ENCODE measurements at regions not wholly inside any gene's neighbourhood (a gene's known extent, or its start where the extent isn't known, plus 50 kb on each side); places are given as distances from the start of the nearest gene placed in this dataset.

- TF ChIP-seq POLR2AphosphoS5 (IDR thresholded peaks at IDR 0.05; ENCODE audit: low read depth, low read length) (no peak), POLR2A (IDR thresholded peaks at IDR 0.05; ENCODE audit: low read depth, low read length) (no peak)
Observed at GRCh38 chr2:21860907-21861306, 737.1 kb downstream of the TDRD15 start.
